ENCODE measurements at regions not wholly inside any gene's neighbourhood (a gene's known extent, or its start where the extent isn't known, plus 50 kb on each side); places are given as distances from the start of the nearest gene placed in this dataset.
A peak's percentile ranks its signal among the peaks of the same experiment; 100 is the strongest.

DNA sequence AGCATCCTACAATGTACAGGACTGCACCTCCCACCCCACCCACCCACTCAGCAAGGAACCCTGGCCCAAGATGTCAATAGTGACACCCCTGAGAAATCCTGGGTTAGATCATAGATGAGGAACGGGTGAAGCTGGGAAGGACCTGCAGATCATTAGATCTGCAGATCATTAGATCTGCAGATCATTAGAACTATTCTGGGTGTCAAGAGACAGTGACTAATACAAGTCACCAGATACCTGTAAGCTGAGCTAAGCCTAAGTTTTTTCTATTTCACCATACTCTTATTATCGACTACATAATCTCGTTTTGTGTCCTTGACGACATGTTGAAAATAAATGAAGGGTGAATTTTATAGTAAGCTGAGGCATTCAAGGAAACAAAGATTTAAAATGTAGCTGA lies 325.7 kb downstream of the DUSP10 start:
- Histone ChIP-seq H3K36me3 (ENCODE audit: control insufficient read depth in 1 of 2, insufficient read depth in 2 of 2, low read length in 2 of 2) (no peaks in the 10 kb centered on the region), H3K23ac (ENCODE audit: low read length) (no peak overlapping the region), H4K12ac (ENCODE audit: low read depth, low read length) (no peak overlapping the region), H3K4ac (ENCODE audit: low read depth, low read length) (no peak overlapping the region), H3K4me1 (ENCODE audit: control insufficient read depth in 1 of 2, insufficient read depth in 2 of 2, low read length in 2 of 2) (no peaks in the 10 kb centered on the region), H3K27me3 (ENCODE audit: insufficient read depth, low read length) (no peaks in the 10 kb centered on the region), H4K91ac (ENCODE audit: low read depth, low read length) (no peak overlapping the region), H3K4me3 (ENCODE audit: low read depth, low read length) (no peak overlapping the region), H2AFZ (ENCODE audit: insufficient read depth, low read length, poor library complexity) (no peak overlapping the region), H2BK5ac (ENCODE audit: low read depth, low read length, poor library complexity) (no peak overlapping the region), H3K9ac (ENCODE audit: low read length) (no peak overlapping the region), H4K8ac (ENCODE audit: low read depth, low read length) (no peak overlapping the region), H2BK120ac (ENCODE audit: insufficient read depth, low read length, poor library complexity) (no peak overlapping the region), H2BK12ac (ENCODE audit: low read length) (no peak overlapping the region), H3K79me2 (ENCODE audit: control insufficient read depth, insufficient read depth, low read length, poor library complexity) (no peaks in the 10 kb centered on the region), H3K79me1 (ENCODE audit: low read length) (no peaks in the 10 kb centered on the region), H3K18ac (ENCODE audit: low read length) (no peak overlapping the region), H3K14ac (ENCODE audit: low read length) (no peak overlapping the region), H2AK5ac (ENCODE audit: low read length) (no peak overlapping the region), H3K9me3 (ENCODE audit: insufficient read depth, low read depth, low read length) (no peaks in the 10 kb centered on the region), H3K27ac (ENCODE audit: low read depth, low read length) (no peak overlapping the region), H3K4me2 (ENCODE audit: low read length) (no peak overlapping the region)
- no CpG with 5 or more reads among the region's 4 CpGs for WGBS (ENCODE audit: extremely low coverage, insufficient coverage, insufficient read length)
- DNase-seq = no peak

DNA sequence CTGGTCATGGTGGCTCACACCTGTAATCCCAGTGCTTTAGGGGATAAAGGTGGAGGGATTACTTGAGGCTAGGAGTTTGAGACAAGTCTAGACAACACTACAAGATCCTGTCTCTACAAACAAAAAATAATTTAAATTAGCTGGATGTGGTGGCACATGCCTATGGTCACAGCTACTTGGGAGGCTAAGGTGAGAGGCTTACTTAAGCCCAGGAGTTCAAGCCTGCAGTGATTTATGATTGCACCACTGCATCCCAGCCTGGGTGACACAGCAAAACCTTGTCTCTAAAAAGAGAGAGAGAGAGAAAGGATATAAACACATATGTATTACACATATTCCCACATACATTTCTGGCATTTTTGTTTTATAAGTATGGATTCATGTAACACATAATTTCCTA lies 325.2 kb downstream of the DUSP10 start:
- no peaks in the 10 kb centered on the region for H3K9me3 ChIP-seq (ENCODE audit: insufficient read depth, low read depth, low read length)

DNA sequence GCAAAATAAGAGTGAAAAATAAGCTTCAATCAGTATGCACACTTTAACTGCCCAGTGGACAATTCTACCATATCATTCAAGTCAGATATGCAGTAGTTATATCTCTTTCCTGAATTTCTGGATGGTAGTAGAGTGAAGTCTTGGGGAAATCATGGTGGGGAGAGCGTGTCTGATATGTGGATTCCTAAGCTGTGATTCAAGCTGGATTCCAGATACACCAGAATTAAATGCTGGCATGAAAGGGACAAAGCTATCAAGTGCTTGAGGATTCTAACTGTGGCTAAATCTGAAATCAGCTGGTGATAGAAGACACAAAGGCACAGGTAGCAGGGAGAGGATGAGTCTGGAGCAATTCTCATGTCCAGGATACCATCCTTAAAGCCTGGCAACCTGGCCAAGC lies 323.5 kb downstream of the DUSP10 start:
- H2AFZ ChIP-seq (ENCODE audit: insufficient read depth, low read length, poor library complexity) = no peak overlapping the region
- H3K79me1 ChIP-seq (ENCODE audit: low read length) = no peaks in the 10 kb centered on the region
- no peak overlapping the region for H3K23ac ChIP-seq (ENCODE audit: low read length)
- no peak overlapping the region for H3K4me3 ChIP-seq (ENCODE audit: low read depth, low read length)
- no peak overlapping the region for H4K12ac ChIP-seq (ENCODE audit: low read depth, low read length)
- no peak overlapping the region for H3K4ac ChIP-seq (ENCODE audit: low read depth, low read length)
- H3K79me2 ChIP-seq (ENCODE audit: control insufficient read depth, insufficient read depth, low read length, poor library complexity) = no peaks in the 10 kb centered on the region
- no peaks in the 10 kb centered on the region for H3K9me3 ChIP-seq (ENCODE audit: insufficient read depth, low read depth, low read length)
- H2BK12ac ChIP-seq (ENCODE audit: low read length) = no peak overlapping the region
- DNase-seq = no peak
- H3K18ac ChIP-seq (ENCODE audit: low read length) = no peak overlapping the region
- no peaks in the 10 kb centered on the region for H3K27me3 ChIP-seq (ENCODE audit: insufficient read depth, low read length)
- no peak overlapping the region for H3K27ac ChIP-seq (ENCODE audit: low read depth, low read length)
- H3K4me1 ChIP-seq (ENCODE audit: control insufficient read depth in 1 of 2, insufficient read depth in 2 of 2, low read length in 2 of 2) = no peaks in the 10 kb centered on the region
- no peak overlapping the region for H3K4me2 ChIP-seq (ENCODE audit: low read length)
- H3K9ac ChIP-seq (ENCODE audit: low read length) = peak overlapping the region; percentile 40
- H2BK5ac ChIP-seq (ENCODE audit: low read depth, low read length, poor library complexity) = no peak overlapping the region
- no peaks in the 10 kb centered on the region for H3K36me3 ChIP-seq (ENCODE audit: control insufficient read depth in 1 of 2, insufficient read depth in 2 of 2, low read length in 2 of 2)
- no CpG with 5 or more reads among the region's 1 CpG for WGBS (ENCODE audit: extremely low coverage, insufficient coverage, insufficient read length)
- H4K91ac ChIP-seq (ENCODE audit: low read depth, low read length) = no peak overlapping the region
- H2AK5ac ChIP-seq (ENCODE audit: low read length) = no peak overlapping the region
- no peak overlapping the region for H2BK120ac ChIP-seq (ENCODE audit: insufficient read depth, low read length, poor library complexity)
- H3K14ac ChIP-seq (ENCODE audit: low read length) = no peak overlapping the region
- no peak overlapping the region for H4K8ac ChIP-seq (ENCODE audit: low read depth, low read length)

More for the DNA sequence above, 325.2 kb downstream of the DUSP10 start:
- Histone ChIP-seq H3K36me3 (ENCODE audit: control insufficient read depth in 1 of 2, insufficient read depth in 2 of 2, low read length in 2 of 2) (no peaks in the 10 kb centered on the region), H2BK5ac (ENCODE audit: low read depth, low read length, poor library complexity) (no peak overlapping the region), H4K91ac (ENCODE audit: low read depth, low read length) (no peak overlapping the region), H4K12ac (ENCODE audit: low read depth, low read length) (no peak overlapping the region), H2AK5ac (ENCODE audit: low read length) (no peak overlapping the region), H2BK120ac (ENCODE audit: insufficient read depth, low read length, poor library complexity) (no peak overlapping the region), H3K18ac (ENCODE audit: low read length) (no peak overlapping the region), H3K79me1 (ENCODE audit: low read length) (no peaks in the 10 kb centered on the region), H3K4ac (ENCODE audit: low read depth, low read length) (no peak overlapping the region), H3K23ac (ENCODE audit: low read length) (no peak overlapping the region), H2AFZ (ENCODE audit: insufficient read depth, low read length, poor library complexity) (no peak overlapping the region), H3K9ac (ENCODE audit: low read length) (no peak overlapping the region), H3K4me3 (ENCODE audit: low read depth, low read length) (no peak overlapping the region), H3K14ac (ENCODE audit: low read length) (no peak overlapping the region), H3K4me2 (ENCODE audit: low read length) (no peak overlapping the region), H3K4me1 (ENCODE audit: control insufficient read depth in 1 of 2, insufficient read depth in 2 of 2, low read length in 2 of 2) (no peaks in the 10 kb centered on the region), H2BK12ac (ENCODE audit: low read length) (no peak overlapping the region), H3K27me3 (ENCODE audit: insufficient read depth, low read length) (no peaks in the 10 kb centered on the region), H3K27ac (ENCODE audit: low read depth, low read length) (no peak overlapping the region), H3K79me2 (ENCODE audit: control insufficient read depth, insufficient read depth, low read length, poor library complexity) (no peaks in the 10 kb centered on the region), H4K8ac (ENCODE audit: low read depth, low read length) (no peak overlapping the region)
- DNase-seq = no peak

DNA sequence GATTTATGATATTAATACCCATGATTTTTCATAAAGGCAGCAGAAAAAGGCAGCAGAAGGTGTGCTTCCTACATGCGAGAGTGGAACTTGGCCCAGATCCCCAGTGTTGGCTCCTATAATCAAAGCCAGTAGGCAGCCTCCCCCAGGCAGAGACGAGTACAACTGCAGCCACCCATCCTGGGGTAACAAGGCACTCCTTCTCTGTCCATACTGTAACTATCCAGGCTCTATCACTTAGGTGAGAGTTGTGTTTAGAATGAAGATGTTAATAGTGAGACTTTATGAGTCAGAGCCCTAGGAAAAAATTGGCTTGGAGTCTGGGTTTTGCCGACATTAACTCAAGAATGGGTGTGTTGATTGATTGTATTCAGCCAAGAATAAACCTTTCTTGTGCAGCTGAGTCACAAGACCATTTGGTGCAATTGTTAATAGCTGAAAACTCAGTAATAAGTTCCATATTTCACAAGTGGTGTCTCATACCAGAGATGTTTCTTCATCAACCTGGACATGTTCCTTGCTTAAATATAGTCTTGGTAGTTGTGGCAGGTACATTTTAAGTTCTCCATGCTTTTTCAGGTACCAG lies 322.3 kb downstream of the DUSP10 start:
- no CpG with 5 or more reads among the region's 3 CpGs for WGBS (ENCODE audit: extremely low coverage, insufficient coverage, insufficient read length)

More for the DNA sequence above, 322.3 kb downstream of the DUSP10 start:
- Histone ChIP-seq H4K8ac (ENCODE audit: low read depth, low read length) (no peak overlapping the region), H3K4me1 (ENCODE audit: control insufficient read depth in 1 of 2, insufficient read depth in 2 of 2, low read length in 2 of 2) (no peaks in the 10 kb centered on the region), H2AFZ (ENCODE audit: insufficient read depth, low read length, poor library complexity) (no peak overlapping the region), H3K23ac (ENCODE audit: low read length) (no peak overlapping the region), H3K4ac (ENCODE audit: low read depth, low read length) (no peak overlapping the region), H3K14ac (ENCODE audit: low read length) (no peak overlapping the region), H4K12ac (ENCODE audit: low read depth, low read length) (no peak overlapping the region), H2BK12ac (ENCODE audit: low read length) (no peak overlapping the region), H3K9ac (ENCODE audit: low read length) (no peak overlapping the region), H3K4me3 (ENCODE audit: low read depth, low read length) (no peak overlapping the region), H3K4me2 (ENCODE audit: low read length) (no peak overlapping the region), H3K18ac (ENCODE audit: low read length) (no peak overlapping the region), H3K36me3 (ENCODE audit: control insufficient read depth in 1 of 2, insufficient read depth in 2 of 2, low read length in 2 of 2) (no peaks in the 10 kb centered on the region), H4K91ac (ENCODE audit: low read depth, low read length) (no peak overlapping the region), H3K27me3 (ENCODE audit: insufficient read depth, low read length) (no peaks in the 10 kb centered on the region), H2BK5ac (ENCODE audit: low read depth, low read length, poor library complexity) (no peak overlapping the region), H3K27ac (ENCODE audit: low read depth, low read length) (no peak overlapping the region), H3K9me3 (ENCODE audit: insufficient read depth, low read depth, low read length) (no peaks in the 10 kb centered on the region), H2BK120ac (ENCODE audit: insufficient read depth, low read length, poor library complexity) (no peak overlapping the region), H2AK5ac (ENCODE audit: low read length) (no peak overlapping the region), H3K79me1 (ENCODE audit: low read length) (no peaks in the 10 kb centered on the region), H3K79me2 (ENCODE audit: control insufficient read depth, insufficient read depth, low read length, poor library complexity) (no peaks in the 10 kb centered on the region)
- DNase-seq = no peak

All from trophoblast cell (in vitro differentiated cells and primary cell).